Cardiac fibroblast (primary cell): ENCODE measurements at regions not wholly inside any gene's neighbourhood (a gene's known extent, or its start where the extent isn't known, plus 50 kb on each side); places are given as distances from the start of the nearest gene placed in this dataset.

Experiments
- DNase-seq, 2 donors: peaks; one replicate each; pipeline versions ENCODE4 v3.0.0 to v3.0.0-alpha.2; 2010; ENCODE audit warnings: low read depth in 2 of 2
- H3K4me3 ChIP-seq, 2 donors: replicated peaks in 1 of 2; 1 replicate in 1 of 2; 2 replicates in 1 of 2; pipeline ENCODE4 v1.5.1; 2011; ENCODE audit warnings: low read depth in 2 of 2, low read length in 2 of 2, mild to moderate bottlenecking in 2 of 2, moderate library complexity in 1 of 2
- TF ChIP-seq, protein P1 (sequence below): IDR thresholded peaks from one replicate; pipeline ENCODE4 v1.5.1; 2011; ENCODE audit warnings: low read depth, mild to moderate bottlenecking, low read length, inconsistent platforms

DNA sequence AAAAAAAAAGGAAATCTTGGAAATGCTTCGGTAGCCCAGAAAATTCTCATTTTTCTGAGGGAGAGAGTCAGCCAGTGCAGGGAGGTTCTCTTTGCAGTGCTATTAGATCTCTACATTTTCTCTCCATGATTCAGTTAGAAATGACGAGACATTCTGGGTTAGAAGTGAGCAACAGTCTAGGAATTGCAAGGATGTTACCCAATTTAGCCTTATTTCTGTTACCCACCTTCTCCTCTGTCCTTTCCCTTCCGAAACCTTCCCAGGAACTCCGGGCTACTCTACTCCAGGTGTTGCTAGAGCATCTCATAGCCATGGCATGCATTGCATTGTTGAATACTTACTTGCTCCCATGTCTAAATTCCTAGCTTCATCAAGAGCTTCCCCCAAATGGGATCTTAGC, 106.8 kb downstream of the EDEM1 start:
- H3K4me3 ChIP-seq, result no peak overlapping the region
- TF ChIP-seq, protein P1, sequence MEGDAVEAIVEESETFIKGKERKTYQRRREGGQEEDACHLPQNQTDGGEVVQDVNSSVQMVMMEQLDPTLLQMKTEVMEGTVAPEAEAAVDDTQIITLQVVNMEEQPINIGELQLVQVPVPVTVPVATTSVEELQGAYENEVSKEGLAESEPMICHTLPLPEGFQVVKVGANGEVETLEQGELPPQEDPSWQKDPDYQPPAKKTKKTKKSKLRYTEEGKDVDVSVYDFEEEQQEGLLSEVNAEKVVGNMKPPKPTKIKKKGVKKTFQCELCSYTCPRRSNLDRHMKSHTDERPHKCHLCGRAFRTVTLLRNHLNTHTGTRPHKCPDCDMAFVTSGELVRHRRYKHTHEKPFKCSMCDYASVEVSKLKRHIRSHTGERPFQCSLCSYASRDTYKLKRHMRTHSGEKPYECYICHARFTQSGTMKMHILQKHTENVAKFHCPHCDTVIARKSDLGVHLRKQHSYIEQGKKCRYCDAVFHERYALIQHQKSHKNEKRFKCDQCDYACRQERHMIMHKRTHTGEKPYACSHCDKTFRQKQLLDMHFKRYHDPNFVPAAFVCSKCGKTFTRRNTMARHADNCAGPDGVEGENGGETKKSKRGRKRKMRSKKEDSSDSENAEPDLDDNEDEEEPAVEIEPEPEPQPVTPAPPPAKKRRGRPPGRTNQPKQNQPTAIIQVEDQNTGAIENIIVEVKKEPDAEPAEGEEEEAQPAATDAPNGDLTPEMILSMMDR, result no peak
- peak in 1 of 2 donors; percentile 47 for DNase-seq

DNA sequence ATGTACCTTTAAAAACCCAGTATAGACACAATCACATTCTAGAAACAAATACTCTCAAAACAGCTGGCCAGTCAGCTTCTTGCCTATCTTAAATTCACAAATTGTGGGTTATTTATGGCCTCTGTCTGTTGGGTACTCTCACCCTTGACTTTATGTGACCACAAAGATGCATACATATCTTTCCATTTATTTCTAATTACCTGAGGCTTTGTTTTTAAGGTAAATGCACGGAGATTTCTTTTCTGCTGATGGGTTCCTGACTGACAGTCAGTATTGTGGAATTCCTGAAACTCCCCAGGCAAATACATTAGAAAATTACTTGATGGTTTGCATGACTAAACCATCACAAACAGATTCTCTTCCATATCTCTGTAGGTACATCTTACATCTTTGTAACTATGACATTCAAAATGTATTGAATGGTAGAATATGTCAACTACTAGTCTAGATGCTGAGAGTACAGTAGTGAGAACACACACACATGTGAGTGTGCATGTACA, 107.7 kb downstream of the EDEM1 start:
- no peak for DNase-seq
- H3K4me3 ChIP-seq, result no peak overlapping the region
- TF ChIP-seq, protein P1, result no peak

DNA sequence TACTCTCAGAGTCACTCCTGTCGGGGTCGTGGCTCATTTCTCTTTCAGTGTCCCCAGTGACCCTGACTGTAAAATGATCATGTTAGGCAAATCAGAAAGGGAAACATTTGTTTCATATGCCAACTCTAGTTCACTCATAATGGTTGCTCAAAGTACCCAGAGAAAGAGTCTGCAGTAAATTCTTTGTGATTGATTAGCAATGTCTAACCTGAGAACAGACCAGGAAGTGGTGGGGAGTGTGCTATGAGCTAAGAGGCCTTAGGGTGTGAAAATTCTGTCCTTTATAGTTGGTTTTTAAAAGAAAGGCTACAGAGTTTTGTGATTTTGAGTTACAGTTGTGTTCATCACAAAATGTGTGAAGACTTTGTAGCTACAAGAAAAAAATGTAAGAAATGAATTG, 108.9 kb downstream of the EDEM1 start:
- H3K4me3 ChIP-seq, result no peak overlapping the region
- no peak for DNase-seq
- TF ChIP-seq, protein P1, result no peak

DNA sequence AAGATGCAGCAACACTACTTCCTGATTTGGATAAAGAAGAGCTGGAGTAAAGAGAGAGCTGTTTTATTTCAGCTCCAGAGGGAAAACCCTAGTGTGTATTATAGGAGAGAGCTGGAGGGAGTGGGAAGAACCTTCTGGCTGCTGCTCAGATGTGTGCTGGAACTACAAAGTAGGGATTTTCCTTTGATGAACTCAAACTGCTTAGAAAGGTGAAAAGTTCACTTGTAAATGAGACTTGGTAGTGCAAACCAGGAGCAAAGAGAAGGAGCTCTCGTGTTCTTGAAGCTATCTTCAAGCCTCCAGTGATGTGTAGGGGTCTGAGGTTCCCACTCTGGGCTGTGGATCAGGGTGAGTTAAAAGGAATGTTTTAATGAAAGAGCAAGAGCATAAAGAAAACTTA, 110.4 kb downstream of the EDEM1 start:
- TF ChIP-seq, protein P1, result no peak
- DNase-seq, result no peak
- no peak overlapping the region for H3K4me3 ChIP-seq

DNA sequence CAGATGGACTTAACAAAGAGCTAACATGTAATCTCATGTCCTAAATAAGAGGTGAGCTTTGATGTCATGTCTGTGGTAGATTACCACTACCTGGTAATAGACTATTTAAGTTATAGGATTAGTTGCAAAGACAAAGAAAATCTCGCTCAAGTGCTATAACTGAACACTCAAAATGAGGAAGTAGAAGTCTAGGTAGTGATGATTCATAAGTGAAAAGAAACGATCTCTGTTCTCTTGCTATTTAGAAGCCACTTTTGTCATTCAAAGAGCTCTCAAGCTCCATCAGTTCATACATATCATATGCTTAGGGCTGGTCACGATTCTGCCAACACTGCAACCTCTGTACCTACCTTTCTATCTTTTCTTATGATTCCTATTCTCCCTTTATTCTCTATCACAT, 110.9 kb downstream of the EDEM1 start:
- DNase-seq, result no peak
- H3K4me3 ChIP-seq, result no peak overlapping the region
- TF ChIP-seq, protein P1, result no peak

DNA sequence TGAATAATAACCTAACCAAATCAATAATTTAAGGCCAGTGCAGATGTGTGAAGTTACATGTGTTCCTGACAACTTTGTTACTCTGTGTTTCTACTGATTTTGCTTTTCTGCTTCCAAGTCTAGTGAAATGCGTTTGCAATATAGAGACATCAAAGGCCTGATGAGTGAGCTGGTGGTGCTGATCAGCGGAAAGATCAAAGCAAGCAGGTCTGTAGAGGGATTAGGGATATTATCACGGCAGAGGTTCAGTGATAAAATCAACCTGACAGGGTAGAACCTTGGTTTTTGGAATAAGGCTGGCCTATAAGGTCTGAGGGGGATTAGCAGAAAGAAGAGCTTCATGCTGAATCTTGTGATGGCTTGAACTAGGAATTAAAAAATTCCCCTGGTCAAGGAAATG, 111.7 kb downstream of the EDEM1 start:
- DNase-seq, result no peak

More for the DNA sequence above, 111.7 kb downstream of the EDEM1 start:
- no peak overlapping the region for H3K4me3 ChIP-seq
- TF ChIP-seq, protein P1, result no peak
